IPS-15b (cell line): ENCODE measurements at regions not wholly inside any gene's neighbourhood (a gene's known extent, or its start where the extent isn't known, plus 50 kb on each side); places are given as distances from the start of the nearest gene placed in this dataset.
"Not testable (repeated sequence)": the region's sequence is repeated elsewhere in the genome, so short reads cannot be mapped to it uniquely, and the experiment has no call there.

Experiments
- H3K27me3 ChIP-seq: one replicate; pipeline ENCODE4 v1.6.1; 2013; ENCODE audit warnings: low read length; ENCODE audit not compliant: control insufficient read depth, insufficient read depth
- H3K36me3 ChIP-seq: one replicate; pipeline ENCODE4 v1.6.1; 2013; ENCODE audit warnings: low read length; ENCODE audit not compliant: control insufficient read depth, insufficient read depth
- H3K4me1 ChIP-seq: one replicate; pipeline ENCODE4 v1.6.1; 2013; ENCODE audit warnings: mild to moderate bottlenecking, low read length; ENCODE audit not compliant: control insufficient read depth, insufficient read depth
- H3K4me3 ChIP-seq: one replicate; pipeline ENCODE4 v1.5.1; 2013; ENCODE audit warnings: low read depth, low read length
- H3K9ac ChIP-seq: one replicate; pipeline ENCODE4 v1.6.1; 2013; ENCODE audit warnings: low read depth, mild to moderate bottlenecking, low read length
- H3K9me3 ChIP-seq: one replicate; pipeline ENCODE4 v1.6.1; 2013; ENCODE audit warnings: mild to moderate bottlenecking, low read length; ENCODE audit not compliant: control insufficient read depth, insufficient read depth

DNA sequence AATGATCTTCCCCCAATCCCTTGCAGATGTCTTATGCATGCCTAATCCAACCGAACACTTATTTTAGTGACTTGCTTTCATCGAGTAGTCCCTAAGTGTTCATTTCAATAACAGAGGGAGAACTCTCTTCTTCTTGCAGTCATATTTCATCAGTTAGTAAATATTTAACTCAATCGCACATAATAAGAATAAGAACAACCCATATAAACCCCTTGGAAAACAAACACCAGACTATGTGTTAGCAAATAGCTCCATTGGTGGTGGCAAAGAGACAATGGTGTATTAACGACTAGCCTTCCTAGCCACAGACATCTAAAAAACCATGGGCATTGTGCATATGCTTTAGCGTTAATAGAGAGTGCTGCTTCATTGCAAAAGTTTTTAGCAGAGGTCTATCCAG lies 725.8 kb downstream of the BCL11A start:
- no peaks in the 10 kb centered on the region for H3K27me3 ChIP-seq
- H3K9me3 ChIP-seq: no peaks in the 10 kb centered on the region
- H3K4me3 ChIP-seq: no peak overlapping the region
- H3K4me1 ChIP-seq: no peaks in the 10 kb centered on the region
- H3K9ac ChIP-seq: no peak overlapping the region
- H3K36me3 ChIP-seq: no peaks in the 10 kb centered on the region

DNA sequence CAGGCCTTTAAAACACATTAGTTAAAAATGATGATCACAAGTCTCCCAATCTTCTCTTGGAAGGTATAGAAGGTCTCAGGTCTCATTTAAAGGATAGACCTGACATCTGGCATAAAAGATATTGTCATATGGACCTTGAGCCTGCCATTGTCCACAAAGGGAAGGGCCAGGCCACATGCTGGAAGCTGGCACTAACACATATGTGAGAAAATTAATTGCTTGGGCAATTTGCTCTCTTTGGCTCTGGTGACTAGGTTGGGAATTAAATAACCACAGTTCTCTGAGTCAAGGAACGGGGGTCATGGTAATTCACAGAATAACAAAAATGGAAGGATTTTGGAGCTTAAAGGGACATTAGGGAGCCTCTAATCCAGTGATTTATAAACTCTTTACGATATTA lies 727.3 kb downstream of the BCL11A start:
- no peak overlapping the region for H3K9ac ChIP-seq
- H3K9me3 ChIP-seq: no peaks in the 10 kb centered on the region

DNA sequence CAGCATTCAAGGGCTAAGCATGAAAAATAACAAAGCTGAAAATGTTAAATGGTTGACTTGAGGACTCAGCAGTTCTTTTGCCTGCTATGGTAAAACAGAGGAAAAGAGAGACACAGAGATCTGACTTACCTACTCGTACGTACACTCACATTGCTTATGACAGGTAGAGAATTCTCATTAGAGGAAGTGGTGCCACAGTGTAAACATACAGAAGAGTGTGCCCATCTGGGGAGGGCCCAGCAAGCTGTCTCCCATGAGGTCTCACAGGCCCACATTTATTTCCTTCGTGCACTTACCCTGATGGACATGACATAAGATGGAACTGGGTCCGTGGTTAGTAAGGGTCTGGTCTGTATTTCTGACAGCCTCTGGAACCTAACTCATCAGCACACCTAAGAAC lies 729.1 kb downstream of the BCL11A start:
- Histone ChIP-seq H3K9ac (no peak overlapping the region), H3K4me1 (no peaks in the 10 kb centered on the region), H3K9me3 (no peaks in the 10 kb centered on the region), H3K36me3 (no peaks in the 10 kb centered on the region), H3K27me3 (no peaks in the 10 kb centered on the region), H3K4me3 (no peak overlapping the region)

More for the DNA sequence above, 727.3 kb downstream of the BCL11A start:
- Histone ChIP-seq H3K4me1 (no peaks in the 10 kb centered on the region), H3K36me3 (no peaks in the 10 kb centered on the region), H3K4me3 (no peak overlapping the region), H3K27me3 (no peaks in the 10 kb centered on the region)

DNA sequence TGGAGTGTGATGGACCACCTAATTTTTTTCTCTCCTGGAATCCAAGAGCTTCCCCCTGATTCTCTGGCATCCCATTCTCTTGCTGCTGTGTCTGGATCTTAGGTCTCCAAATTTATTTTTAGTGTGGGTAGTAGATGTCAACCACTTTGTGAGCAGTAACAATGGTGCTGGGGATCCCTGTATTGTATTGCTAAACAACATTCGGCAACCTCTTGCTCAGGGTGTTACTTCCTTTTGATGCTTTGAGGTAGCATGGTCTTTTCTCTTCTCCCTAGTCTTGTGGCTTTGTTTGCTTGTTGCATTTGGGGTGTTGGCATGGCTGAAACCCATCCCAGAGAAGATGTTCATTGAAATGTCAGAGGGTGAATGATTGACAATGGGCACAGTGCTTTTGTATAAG lies 737.4 kb downstream of the BCL11A start:
- Histone ChIP-seq H3K36me3 (no peaks in the 10 kb centered on the region), H3K4me3 (no peak overlapping the region), H3K9ac (no peak overlapping the region), H3K27me3 (no peaks in the 10 kb centered on the region), H3K4me1 (no peaks in the 10 kb centered on the region), H3K9me3 (no peaks in the 10 kb centered on the region)

- H3K27me3 ChIP-seq, H3K4me1 ChIP-seq, H3K9me3 ChIP-seq, H3K9ac ChIP-seq, H3K4me3 ChIP-seq, H3K36me3 ChIP-seq: not testable (repeated sequence)
Observed at GRCh38 chr2:59810283-59810682, 743.2 kb downstream of the BCL11A start.

DNA sequence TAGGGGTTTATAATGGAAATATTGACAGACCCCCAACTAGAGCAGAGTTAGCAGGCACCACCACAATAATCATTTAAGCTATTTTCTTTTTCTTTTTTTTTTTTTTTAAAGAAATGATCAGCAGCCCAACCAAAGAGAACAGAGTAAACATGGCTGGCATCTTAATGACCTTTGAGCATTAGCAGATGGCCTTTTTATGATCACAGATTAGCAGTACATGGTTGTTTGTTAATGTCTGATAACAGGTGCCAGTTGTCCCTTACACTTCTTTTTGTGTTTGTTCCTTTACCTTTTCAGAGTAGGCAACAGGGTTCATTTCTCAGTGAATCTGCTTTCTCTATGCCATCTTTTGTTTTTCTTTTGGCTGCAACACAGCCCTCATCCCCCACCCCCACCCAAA lies 747.0 kb downstream of the BCL11A start:
- Histone ChIP-seq H3K4me1 (peaks cover 3% of the 10 kb centered on the region), H3K36me3 (no peaks in the 10 kb centered on the region), H3K4me3 (no peak overlapping the region), H3K9ac (no peak overlapping the region), H3K9me3 (no peaks in the 10 kb centered on the region), H3K27me3 (no peaks in the 10 kb centered on the region)

DNA sequence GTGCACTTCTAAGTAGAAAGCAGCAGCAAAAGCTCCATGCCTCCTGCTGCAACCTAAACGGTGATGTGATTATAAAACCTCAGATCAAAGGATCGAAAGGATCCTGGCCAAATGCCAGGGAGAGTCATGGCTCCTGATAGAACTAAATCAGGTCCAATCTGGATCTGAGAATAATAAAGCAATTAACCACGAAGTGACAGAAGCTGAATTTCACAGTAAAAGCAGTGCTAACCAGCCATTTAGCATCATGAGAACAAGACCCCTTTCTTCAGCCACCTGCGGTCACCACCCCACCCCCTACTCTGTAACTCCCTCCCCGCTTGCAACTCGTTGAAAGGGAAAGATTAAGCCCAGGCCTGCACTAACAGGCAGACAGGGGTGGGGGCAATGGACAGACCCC lies 748.7 kb downstream of the BCL11A start:
- Histone ChIP-seq H3K36me3 (no peaks in the 10 kb centered on the region), H3K4me1 (peaks cover 3% of the 10 kb centered on the region), H3K27me3 (no peaks in the 10 kb centered on the region), H3K9me3 (no peaks in the 10 kb centered on the region), H3K4me3 (no peak overlapping the region), H3K9ac (no peak overlapping the region)

- peaks cover 3% of the 10 kb centered on the region for H3K4me1 ChIP-seq
- no peak overlapping the region for H3K4me3 ChIP-seq
- H3K27me3 ChIP-seq: no peaks in the 10 kb centered on the region
- no peak overlapping the region for H3K9ac ChIP-seq
- H3K36me3 ChIP-seq: no peaks in the 10 kb centered on the region
- no peaks in the 10 kb centered on the region for H3K9me3 ChIP-seq
Observed at GRCh38 chr2:59803586-59803985, 749.9 kb downstream of the BCL11A start.

DNA sequence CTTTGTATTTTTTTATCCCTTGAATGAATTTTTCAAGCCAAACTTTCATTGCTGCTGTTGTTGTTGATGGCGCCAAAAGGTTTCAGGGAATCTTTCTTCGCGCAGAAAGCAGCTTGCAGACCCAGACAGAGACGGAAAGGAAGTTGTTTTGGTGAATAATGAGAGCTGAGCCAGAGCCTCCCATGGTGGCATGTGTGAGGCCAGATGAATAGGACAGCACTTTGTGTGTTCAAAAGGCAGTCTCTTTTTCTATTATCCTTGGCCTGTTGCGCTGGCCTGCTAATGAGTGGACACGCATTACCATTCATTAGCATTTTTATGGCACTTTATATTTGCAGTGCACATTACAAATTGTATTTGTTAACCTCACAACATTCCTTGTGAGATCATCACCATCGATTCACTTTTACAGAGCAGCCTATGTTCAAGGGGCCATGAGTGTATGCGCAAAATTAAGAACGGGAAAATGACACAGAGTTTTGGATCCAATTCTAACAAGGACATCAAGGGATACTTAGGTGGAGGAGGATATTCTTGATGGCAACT lies 754.7 kb downstream of the BCL11A start:
- H3K4me1 ChIP-seq: no peaks in the 10 kb centered on the region
- no peak overlapping the region for H3K9ac ChIP-seq
- no peak overlapping the region for H3K4me3 ChIP-seq
- no peaks in the 10 kb centered on the region for H3K27me3 ChIP-seq
- H3K9me3 ChIP-seq: no peaks in the 10 kb centered on the region
- H3K36me3 ChIP-seq: no peaks in the 10 kb centered on the region

DNA sequence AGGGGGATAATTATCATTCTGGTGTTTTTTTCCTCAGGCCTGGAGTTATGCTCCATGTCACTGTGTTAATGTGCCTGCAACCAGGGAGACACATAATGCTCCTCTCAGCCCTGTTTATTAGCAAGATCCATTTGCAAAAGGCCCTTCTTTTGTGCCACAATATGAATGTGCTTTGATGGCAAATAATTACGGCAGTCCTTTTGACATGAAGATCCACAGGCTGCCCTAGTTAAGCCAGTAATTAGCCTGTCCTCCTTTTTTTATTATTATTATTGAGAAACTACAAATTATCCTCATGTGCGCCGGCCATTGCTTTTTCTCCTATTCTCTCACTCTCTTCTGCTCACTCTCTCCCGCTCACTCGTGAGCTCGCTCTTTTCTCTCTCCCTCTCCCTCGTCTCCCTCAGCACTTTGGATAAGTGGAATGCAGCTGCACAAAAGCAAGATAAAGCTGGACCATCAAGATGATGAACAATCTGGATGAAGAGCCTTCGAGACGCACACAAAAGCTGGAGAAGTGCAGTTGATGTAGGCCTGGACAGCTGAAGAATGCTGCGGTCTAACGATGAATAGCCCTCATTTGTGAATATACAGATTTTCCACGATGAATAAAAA lies 762.3 kb downstream of the BCL11A start:
- Histone ChIP-seq H3K4me1 (peaks cover 20% of the 10 kb centered on the region), H3K36me3 (no peaks in the 10 kb centered on the region), H3K4me3 (no peak overlapping the region), H3K9me3 (no peaks in the 10 kb centered on the region), H3K27me3 (no peaks in the 10 kb centered on the region), H3K9ac (peak overlapping the region; percentile 3)

DNA sequence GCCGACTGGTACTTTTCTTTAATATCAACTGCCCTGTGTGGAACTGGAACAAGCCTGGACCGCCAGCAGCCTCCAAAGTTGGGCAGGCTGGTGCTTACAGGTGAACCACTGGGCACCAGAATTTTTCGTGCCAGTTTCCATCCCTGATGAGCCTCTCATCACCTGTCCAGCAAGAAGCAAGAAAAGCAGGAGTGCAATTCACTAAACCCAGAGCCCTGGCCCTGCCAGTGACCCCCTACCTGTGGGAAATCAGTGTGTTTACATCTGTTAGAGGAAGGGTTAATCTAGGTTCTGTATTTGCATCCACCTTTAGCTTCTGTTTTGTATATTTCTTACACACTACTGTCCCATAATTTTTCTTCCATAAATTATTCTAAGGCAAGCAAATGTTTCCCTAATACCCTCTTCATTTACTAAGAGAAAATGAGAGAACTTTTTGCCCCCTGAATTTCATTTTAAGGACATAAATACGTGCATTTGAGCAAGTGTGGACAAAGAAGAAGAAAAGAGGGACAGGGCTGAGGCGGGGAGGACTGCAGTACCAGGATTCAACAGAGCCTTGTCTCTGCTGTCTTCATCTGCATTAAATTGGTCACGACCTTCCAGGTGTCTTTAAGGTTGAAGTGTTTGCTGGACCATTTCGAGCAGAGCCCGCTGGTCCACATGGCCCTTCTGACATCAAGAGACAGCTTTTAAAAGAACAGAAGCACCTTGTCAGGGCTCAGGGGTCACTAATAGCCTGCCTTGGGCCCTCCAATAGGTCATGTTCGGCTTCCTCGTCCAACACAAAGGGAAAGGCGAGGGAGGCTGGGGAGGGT lies 763.1 kb downstream of the BCL11A start:
- no peaks in the 10 kb centered on the region for H3K27me3 ChIP-seq
- no peaks in the 10 kb centered on the region for H3K36me3 ChIP-seq
- no peaks in the 10 kb centered on the region for H3K9me3 ChIP-seq
- H3K4me1 ChIP-seq: peaks cover 20% of the 10 kb centered on the region
- H3K9ac ChIP-seq: peak overlapping the region; percentile 3
- H3K4me3 ChIP-seq: no peak overlapping the region

DNA sequence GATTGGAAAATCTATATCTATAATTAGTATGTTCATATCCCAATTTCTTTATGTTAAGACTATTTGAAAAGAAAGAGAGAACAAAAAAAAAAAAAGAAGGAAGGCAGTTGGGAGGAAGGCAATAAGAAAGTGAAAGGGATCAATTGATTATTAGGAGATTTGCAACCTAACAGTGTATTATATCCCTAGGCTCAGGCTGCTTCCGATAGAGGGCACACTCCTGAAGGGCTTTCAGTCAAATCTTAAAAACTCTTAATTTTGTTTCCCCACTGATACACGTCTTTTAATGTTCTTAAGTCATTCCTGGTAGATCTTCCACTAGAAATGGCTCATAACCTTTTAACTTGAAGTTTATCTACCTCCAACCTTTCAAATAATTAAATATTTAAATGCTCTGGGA lies 763.9 kb downstream of the BCL11A start:
- Histone ChIP-seq H3K27me3 (no peaks in the 10 kb centered on the region), H3K9ac (no peak overlapping the region), H3K4me3 (no peak overlapping the region)

More for the DNA sequence above, 763.9 kb downstream of the BCL11A start:
- peaks cover 20% of the 10 kb centered on the region for H3K4me1 ChIP-seq
- H3K9me3 ChIP-seq: no peaks in the 10 kb centered on the region
- H3K36me3 ChIP-seq: no peaks in the 10 kb centered on the region
